Forelimb muscle (tissue), 1 donor: ENCODE measurements at regions not wholly inside any gene's neighbourhood (a gene's known extent, or its start where the extent isn't known, plus 50 kb on each side); places are given as distances from the start of the nearest gene placed in this dataset.
"Not testable (repeated sequence)": the region's sequence is repeated elsewhere in the genome, so short reads cannot be mapped to it uniquely, and the experiment has no call there.

Experiments used
- DNase-seq: peaks from one replicate; pipeline ENCODE4 v3.0.0-alpha.2; 2013; ENCODE audit warnings: low read depth

DNA sequence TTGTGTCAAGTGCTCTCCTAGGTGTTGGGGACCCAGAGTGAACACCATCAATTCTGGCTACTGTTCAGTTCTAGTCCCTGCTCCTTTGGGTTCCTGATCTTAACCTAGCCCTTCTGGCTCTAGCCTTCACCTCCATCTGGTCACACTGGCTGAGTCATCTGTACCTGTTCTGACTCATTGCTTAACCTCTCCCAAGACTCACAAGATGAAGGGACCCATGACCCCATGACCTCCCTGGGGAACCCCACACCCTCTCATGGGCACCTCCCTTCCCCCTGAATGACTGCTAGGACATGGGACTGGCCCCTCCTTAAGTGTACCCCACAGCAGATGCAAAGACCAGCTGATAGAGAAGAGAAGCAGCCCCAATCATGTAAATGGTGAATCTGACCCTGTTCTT is 345.8 kb upstream of the CDH5 start:
- no peak for DNase-seq

DNA sequence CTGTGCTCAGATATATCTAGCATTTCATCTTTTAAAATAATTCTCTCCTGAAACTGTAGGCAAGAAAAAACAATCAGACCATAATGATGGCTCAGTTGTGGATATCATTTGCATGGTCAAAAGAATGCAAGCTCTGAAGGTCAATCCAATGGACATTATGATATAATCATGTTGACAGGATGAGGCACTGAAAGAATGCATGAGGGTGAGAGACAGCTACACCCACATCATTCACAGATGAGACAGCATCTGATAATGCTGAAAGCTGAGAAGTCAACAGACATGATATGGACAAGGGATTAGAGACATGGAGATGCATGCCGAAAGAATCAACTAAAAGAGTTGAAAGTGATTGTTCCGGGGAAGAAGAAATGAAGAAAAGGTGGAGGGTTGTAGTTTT is 346.4 kb upstream of the CDH5 start:
- no peak for DNase-seq

DNA sequence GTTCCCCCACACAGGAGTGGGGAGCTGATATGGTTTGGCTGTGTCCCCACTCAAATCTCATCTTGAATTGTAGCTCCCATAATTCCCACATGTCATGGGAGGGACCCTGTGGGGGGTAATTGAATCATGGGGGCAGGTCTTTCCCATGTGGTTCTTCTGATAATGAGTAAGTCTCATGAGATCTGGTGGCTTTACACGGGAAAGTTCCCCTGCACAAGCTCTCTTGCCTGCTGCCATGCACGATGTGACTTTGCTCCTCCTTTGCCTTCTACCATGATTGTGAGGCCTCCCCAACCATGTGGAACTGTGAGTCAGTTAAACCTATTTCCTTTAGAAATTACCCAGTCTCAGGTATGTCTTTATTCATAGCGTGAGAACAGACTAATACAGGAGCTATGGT is 347.0 kb upstream of the CDH5 start:
- DNase-seq, result not testable (repeated sequence)

DNA sequence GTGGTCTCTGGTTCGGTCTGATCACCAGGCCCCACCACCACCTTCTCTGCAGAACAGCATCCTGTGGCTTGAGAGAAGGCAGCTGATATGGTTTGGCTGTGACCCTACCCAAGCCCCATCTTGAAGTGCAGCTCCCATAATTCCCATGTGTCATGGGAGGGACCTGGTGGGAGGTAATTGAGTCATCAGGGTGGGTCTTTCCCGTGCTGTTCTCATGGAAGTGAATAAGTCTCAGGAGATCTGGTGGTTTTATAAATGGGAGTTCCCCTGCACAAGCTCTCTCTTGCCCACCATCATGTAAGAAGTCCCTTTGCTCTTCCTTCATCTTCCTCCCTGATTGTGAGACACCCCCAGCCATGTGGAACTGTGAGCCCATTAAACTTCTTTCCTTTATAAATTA is 352.3 kb upstream of the CDH5 start:
- no peak for DNase-seq

DNA sequence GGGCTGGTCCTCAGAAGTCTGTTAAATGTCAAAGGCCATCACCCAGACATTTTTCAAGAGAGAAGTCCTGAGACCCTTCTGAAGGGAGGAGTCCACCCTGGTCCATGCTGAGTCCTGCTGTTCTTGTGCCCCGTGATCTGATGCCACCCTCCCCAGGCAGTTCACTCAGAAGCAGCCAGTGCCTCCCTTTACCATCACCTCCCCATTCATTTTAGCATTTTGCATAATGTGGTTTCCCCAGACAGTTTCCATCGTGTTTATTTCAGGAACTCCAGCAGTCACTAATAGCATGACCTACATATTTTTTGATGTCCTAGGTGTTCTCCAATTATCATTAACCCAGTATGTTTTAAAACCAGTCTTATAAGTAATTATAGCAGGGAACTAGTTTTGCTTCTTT is 353.0 kb upstream of the CDH5 start:
- no peak for DNase-seq

DNA sequence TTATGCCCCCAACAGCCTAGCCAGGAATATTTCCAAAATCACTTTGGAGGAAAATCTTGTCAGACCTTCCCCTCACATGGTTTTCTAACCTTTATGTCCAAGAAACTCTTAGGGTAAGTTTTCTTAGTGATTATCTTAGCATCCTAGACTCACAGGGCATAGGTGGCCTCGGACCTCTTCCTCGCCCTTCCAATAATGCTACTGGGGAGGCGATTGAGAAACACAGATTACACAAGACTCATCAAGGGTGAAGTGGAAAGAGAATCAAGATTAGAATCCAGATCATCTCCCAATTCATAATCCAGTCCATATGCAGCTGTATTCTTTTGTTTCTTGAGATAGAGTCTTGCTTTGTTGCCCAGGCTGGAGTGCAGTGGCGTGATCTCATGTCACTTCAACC is 358.4 kb upstream of the CDH5 start:
- DNase-seq, result no peak

DNA sequence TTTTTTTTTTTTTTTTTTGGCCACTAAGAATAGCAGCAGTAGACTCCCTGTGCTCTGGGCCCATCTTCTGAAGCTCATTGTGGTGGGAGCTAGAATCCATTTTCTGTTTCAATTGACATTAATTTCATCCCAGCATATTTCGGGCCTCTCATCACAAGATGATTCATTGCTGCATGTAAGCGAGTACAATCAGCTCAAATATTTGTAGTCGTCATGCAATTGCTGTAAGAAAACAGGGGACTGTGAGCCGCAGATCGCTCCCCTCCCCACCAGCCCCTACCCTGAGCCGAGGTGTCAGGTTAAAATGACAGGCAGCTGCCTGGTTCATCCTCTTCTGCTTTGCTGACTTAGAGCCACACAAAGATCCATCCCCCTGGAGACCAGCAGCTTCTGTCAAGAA is 358.8 kb upstream of the CDH5 start:
- no peak for DNase-seq

DNA sequence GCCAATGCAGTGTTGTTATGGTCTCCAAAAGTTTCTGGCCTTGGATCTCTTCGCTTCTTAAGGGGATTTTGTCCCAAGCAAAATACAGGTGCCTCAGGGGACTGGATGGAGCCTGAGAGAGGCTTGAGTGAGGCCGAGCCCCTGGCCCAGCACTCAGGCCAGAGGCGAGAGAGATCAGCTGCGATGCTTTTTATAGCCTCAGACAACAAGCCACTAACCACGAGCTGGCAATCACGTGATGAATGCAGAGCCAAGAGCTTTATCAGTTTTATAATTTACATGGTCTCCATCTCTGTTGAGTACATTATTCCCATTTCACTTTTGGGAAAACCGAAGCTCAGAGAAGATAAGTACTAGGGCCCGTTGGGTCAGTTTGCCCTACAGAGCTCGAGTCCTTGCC is 360.0 kb upstream of the CDH5 start:
- DNase-seq, result no peak

DNA sequence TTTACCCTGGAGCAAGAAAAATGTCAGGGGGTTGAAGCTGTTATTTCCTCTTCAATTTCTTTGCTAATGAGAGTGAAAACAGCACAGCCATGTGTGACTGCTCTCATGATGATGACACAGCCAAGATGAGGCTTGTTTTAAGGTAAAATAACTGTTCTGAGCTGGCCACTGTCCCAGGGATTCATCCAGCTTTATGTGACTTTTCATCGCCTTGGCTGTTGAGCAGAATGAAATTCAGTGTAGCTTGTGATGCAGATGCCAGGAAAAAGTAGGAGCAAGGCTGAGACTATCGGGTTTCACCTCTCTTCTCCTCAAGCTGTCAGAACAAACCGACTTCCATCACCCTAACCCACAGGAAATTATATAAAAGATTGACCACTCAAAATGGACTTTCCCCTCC is 361.8 kb upstream of the CDH5 start:
- peak; percentile 35 for DNase-seq

DNA sequence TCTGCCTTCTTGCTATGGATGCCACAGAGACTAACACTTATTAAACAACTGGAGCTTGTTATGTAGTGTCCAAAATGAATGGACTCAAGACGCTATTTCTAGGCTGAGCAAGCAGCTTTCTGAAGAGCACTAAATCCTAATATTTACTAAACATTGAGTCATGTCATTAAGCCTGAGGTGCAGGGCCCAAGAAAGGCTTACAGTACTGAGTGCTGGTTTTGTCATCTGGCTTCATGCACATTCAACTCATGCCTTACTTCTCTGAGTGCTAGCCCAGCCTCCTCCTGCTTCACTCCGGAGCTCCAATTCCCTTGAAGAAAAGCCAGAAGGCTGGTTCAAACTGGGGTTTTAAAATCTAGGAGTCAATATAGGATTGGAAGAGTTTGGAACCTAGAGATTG is 363.3 kb upstream of the CDH5 start:
- no peak for DNase-seq

DNA sequence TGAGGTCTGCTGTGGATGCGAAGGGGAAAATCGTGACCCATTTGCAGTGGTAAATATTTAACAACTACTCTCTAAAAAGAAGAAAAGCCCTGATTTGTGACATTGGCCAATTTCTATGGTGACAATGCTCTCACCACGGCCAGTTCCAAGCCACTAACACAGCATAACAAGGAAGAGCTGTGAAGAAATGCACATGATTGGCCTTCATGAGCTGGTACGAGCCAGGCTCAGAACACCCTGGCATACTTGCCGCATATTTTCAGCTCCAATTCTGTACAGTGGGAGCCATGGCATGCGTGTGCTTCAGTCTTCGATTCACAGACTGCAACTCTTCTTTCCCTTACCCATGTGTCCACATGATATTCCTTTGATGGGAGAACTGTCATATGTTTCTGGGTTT is 363.9 kb upstream of the CDH5 start:
- no peak for DNase-seq

DNA sequence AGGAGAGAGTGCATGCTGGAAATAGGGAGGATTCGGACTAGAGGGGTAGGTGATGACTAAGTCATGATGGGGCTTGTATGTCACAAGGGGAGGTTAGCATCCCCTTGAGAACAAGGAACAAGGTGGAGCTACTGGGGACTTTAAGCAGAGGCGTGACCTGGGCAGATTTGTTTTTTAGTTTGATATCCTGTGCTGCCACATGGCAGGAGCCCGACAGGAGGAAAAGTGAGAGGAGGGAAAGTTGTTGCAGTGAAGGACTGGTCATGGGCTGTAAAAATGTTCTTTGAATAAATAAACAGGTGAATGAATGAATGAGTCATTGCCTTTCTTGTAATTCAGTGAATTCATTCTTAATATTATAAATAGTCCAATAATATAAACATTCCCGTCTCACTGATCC is 365.1 kb upstream of the CDH5 start:
- no peak for DNase-seq

DNA sequence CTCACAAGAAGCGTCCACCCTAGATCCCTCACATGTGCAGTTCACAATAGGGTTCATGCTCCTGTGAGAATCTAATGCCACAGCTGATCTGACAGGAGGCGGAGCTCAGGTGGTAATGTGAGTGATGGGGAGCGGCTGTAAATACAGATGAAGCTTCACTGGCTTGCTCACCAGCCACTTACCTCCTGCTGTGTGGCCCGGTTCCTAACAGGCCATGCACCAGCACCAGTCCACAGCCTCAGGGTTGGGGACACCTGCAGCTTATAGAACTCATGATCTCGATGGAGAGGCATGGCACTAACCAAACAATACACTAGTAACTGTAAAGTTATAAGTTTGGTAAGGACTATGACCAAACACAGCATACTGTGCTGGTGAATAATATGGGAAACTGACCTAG is 368.0 kb upstream of the CDH5 start:
- no peak for DNase-seq

DNA sequence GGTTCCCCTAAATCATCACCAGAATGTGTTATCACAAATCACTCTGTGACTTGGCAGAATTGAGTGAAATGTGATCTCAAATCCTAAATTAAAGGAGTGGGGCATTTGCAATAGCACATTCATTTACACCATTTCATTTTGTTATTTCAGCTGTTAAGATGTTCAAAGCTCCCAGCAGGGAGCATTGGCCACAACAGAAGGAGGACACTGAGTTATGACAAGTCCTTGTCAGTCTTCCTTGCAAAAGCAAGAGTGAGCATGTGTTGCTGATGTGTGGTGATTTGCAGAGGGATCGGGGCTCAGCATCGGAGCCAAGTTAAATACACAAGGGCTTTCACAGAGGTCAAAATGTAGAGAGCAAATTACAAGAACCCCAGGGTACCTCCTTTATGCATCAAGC is 372.2 kb upstream of the CDH5 start:
- no peak for DNase-seq

DNA sequence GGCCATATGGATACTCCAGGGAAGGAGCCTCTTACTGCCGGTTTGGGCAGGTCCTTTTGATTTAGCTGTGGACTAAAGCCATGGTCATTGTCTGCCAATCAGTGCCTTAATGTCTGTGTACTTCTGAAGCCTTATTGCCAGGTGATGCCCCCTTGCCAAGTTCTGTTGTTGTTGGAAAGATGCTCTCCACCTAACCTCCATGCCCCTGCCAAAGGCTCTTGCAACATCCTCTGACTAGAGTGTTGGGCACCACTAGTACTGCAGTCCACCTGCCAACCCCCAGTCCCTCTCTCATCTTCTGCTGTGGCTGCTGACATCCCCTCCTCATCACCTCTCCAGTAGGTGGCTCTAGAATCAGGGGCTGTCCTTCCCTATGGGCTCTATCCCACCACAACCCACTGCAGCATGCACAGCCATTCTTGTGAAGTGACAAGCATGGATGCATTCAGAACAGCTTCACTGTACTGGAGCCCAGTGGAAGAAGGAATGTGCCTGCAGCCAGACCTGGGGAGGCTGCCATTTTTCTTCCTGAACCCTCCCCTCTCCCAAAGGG is 375.3 kb upstream of the CDH5 start:
- no peak for DNase-seq

DNA sequence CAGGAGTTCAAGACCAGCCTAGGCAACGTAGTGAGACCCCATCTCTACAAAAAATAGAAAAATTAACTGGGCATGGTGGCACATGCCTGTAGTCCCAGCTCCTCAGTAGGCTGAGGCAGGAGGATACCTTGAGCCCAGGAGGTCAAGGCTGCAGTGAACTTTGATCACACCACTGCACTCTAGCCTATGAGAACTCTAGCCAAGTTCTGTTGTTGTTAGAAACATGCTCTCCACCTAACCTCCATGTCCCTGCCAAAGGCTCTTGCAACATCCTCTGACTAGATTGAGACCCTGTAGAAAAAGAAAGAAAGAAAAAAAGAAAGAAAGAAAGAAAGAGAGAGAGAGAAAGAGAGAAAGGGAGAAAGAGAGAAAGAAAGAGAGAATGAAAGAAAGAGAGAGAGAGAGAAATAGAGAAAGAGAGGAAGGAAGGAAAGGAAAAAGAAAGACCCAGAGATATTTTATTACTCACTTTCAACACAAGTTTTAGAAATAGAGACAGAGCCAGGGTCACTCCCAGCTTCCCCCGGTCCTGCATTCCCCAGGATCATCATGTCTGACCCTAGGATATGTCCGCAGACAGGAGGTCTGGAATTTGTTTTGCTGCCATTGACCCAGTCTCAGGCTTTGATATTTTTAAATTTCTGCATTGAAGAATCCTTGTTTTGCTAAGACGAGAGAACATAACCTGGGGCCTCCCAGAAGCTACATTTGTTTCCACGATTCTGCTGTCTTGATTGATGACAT is 376.5 kb upstream of the CDH5 start:
- no peak for DNase-seq

DNA sequence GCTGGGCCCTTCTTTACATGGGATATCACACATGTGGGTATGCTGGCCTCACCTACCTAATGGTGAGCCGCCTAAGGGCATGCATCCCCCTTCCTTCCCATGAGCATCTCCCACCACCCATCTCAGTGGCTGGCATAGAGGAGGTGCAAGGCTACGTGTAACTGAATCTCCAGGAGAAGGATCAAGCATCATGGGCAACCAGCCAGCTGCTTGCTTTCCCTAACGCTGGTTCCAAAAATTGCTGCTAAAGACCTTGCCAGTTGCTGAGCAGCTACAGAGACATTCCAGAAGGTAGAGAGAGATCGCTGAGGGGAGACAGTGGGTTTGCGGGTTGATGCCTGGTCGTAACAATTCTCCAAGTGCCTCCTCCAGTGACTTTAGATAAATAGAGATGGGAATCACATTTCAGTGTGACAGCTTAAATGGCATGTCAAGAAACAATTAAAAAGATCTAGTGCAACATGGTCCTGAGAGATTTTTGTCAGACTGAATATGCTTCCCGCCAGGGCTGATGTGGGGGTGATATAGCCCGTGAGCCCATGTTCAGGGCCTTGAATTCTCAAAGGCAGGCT is 378.4 kb upstream of the CDH5 start:
- DNase-seq, result no peak

DNA sequence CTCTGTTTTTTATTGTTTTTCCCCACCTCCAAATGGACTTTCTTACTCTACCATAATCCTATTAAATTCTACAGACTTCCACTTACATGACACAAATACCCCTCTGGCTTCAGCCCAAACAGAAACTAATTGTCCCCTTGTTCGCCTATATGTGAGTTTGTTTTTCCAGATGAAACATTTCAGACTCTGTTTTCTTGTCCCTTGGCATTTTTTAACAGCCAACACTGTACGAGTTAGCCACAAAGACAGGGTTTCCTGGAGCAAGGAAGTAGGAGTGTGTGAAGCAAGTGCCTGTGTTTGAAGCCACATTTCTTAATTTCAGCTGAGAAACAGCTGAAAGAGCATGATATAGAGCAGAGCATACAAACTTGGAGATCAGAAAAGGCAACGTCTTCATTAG is 382.2 kb upstream of the CDH5 start:
- no peak for DNase-seq

DNA sequence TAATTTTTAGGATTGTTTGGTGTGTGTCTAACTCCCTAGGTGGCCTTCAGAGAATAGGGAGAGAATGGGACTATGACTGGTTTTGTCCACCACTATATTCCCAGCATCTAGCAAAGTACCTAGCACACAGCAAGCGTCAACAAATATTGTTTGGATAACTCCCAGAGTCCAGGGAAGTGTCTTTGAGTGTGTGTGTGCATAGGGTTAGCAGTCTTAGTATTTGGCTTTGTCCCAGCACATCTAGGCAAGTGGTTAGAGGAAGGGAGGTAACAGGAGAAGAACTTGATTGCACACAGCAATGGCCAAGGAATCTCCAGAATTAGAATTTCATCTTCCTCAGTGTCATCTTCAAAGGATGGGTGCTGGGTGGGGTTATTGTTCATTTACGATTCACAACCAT is 385.4 kb upstream of the CDH5 start:
- DNase-seq, result no peak

DNA sequence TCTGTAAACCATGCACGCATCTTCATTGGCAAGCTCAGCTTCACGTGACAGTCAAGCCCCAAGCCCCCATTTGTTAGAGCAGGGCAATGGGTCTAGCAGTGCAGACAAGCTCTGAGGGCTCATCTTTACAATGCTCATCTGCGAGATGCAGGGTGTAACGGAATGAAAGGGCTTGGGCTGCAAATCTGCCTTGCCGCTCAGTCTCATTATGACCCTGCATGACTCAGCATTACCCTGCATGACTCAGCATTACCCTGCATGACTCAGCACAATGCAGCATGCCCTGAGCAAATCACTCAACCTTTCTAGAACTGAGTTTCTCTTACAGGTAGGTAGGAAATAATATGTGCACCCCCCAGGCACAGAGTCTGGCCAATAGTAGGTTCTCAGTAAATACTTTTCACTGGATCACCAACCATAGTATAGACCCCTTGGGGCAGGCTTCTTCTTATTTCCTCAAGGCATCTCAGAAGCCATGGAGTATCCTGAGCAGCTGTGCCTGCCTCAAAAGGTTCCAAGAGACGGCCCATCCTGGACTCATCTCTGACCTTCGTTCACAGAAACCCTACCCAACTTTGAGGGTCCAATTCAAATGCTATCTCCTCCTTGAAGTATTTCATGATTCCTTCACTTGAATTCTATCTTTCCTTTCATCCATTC is 391.3 kb upstream of the CDH5 start:
- no peak for DNase-seq

DNA sequence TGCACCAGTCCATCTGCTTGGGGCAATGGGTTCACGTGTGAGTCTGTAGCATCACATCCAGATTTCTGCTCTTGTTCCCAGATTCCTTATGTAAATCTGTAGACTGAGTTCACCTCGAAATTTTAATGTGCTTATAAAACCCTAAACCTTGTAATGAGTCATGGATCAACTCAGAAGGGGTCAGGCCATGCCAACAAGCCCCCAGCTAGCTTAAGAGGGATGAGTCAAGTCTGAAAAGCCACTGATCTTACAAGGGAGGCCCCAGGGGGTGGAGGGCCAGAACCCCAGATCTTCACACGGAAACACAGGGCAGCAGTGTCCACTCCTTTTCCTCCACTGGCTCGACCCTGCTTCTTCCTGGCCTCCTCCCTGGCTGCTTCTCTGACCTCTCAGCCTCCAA is 399.1 kb upstream of the CDH5 start:
- DNase-seq, result no peak

DNA sequence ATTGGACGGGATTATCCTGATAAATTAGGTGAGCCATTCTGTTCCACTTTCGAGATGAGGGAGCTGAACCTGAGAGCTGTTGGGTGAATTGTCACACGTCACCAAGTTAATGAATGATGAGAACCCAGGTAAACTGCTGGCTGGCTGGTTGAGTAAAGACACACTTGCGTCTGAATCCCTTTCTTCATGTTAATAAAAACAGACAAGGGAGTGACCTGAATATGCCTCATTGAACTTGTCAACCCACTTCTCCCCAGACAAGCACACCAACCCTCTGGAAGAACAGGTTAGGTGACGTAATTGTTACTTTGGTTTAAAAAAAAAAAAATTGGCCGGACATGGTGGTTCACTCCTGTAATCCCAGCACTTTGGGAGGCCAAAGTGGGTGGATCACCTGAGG is 400.9 kb upstream of the CDH5 start:
- no peak for DNase-seq

DNA sequence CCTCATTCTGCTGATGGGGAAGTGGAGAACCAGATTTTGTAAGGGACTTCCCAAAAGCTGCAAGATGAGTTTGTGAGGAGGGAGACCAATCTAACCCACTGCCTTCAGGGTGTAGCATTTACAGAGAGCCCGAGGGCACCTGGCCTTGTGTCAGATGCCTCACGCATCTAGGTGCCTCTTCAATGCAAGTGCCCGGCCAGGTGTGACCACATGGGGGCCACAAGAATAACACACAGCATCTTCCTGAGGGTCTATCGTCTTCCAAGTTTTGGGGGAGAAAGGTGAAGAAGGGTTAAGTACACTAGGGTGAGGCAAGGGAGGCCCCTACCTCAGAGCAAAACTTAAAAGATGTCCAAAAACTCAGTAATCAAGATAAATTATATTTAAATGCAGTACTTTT is 401.7 kb upstream of the CDH5 start:
- DNase-seq, result no peak
